Activated CD4-positive, alpha-beta T cell treated with anti-CD3 and anti-CD28 coated beads, Interleukin-2, amount 10 ng/mL, durations not matched to agents 7 days and 5 days (primary cell): ENCODE measurements at regions not wholly inside any gene's neighbourhood (a gene's known extent, or its start where the extent isn't known, plus 50 kb on each side); places are given as distances from the start of the nearest gene placed in this dataset.

Experiments
- CTCF ChIA-PET: fragments of 350-600 bp; sonication (Branson Sonifier 250); formaldehyde crosslinking; loops from one replicate; lab custom pipeline; 2021; ENCODE audit warnings: antibody characterized with exemption; lab: Charles Lee
- POLR2A ChIA-PET: fragments of 350-600 bp; sonication (Branson Sonifier 250); formaldehyde crosslinking; loops from one replicate; lab custom pipeline; 2021; ENCODE audit warnings: antibody characterized with exemption; lab: Charles Lee
- DNase-seq: peaks from one replicate; pipeline ENCODE4 v3.0.0-alpha.2; 2020
- H3K27ac Mint-ChIP-seq: one replicate; pipeline ENCODE4 v1.8.0; 2021; ENCODE audit warnings: mild to moderate bottlenecking, moderate library complexity, mixed read lengths
- H3K27me3 Mint-ChIP-seq: one replicate; pipeline ENCODE4 v1.8.0; 2021; ENCODE audit warnings: mixed read lengths
- H3K36me3 Mint-ChIP-seq: one replicate; pipeline ENCODE4 v1.8.0; 2021; ENCODE audit warnings: low read depth, mixed read lengths
- H3K4me1 Mint-ChIP-seq: one replicate; pipeline ENCODE4 v1.8.0; 2021; ENCODE audit warnings: mixed read lengths
- H3K4me3 Mint-ChIP-seq: one replicate; pipeline ENCODE4 v1.8.0; 2021; ENCODE audit warnings: mild to moderate bottlenecking, moderate library complexity, mixed read lengths
- H3K9me3 Mint-ChIP-seq: one replicate; pipeline ENCODE4 v1.8.0; 2021; ENCODE audit warnings: mixed read lengths

DNA sequence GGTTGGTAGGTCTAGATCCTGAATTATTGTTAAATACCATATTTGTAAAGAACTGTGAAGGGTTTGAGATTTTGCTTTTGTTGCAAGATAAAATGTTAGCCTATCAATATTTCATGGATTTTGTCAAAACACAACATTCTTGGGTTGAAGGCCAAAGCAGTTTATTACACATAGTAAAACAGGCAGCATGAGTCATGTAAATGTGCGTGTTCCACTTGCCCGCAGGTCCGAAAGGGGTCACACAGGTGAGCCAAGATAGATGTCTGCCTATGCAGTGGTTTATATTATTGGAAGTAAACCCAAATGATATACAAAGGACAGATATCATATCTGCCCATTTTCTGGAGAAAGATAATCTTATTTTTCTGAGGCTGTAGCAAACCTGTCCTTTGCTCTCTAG, 1654.4 kb upstream of the SPRY2 start:
- H3K9me3 Mint-ChIP-seq, result no peaks in the 10 kb centered on the region
- H3K27me3 Mint-ChIP-seq, result no peaks in the 10 kb centered on the region
- ChIA-PET POLR2A (no interaction called here), CTCF (no interaction called here)
- DNase-seq, result no peak
- H3K36me3 Mint-ChIP-seq, result no peaks in the 10 kb centered on the region
- no peak overlapping the region for H3K27ac Mint-ChIP-seq
- no peaks in the 10 kb centered on the region for H3K4me1 Mint-ChIP-seq
- H3K4me3 Mint-ChIP-seq, result no peak overlapping the region

DNA sequence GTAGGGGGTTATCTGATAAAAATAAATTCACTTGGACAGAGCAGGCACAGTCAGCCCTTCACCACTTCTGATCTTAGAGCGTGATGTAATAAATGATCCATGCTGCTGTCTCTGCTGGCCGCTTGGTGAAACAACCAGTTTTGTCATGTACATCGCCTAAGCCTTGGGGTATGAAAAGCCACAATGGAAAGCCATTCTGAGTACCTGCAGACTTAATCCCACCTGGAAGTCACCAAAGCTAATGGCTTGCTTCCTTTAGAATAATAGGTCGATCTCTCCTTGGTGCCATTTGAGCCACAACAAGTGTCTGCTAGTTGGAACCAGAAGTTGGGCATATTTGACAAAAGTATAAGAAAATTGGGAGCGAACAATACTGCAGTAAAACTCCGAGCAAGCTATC, 1649.7 kb upstream of the SPRY2 start:
- Mint-ChIP-seq H3K4me1 (no peaks in the 10 kb centered on the region), H3K4me3 (no peak overlapping the region), H3K27ac (no peak overlapping the region), H3K36me3 (no peaks in the 10 kb centered on the region), H3K27me3 (no peaks in the 10 kb centered on the region), H3K9me3 (peaks cover 6% of the 10 kb centered on the region)
- POLR2A ChIA-PET, result no interaction called here
- DNase-seq, result no peak
- CTCF ChIA-PET, result no interaction called here

DNA sequence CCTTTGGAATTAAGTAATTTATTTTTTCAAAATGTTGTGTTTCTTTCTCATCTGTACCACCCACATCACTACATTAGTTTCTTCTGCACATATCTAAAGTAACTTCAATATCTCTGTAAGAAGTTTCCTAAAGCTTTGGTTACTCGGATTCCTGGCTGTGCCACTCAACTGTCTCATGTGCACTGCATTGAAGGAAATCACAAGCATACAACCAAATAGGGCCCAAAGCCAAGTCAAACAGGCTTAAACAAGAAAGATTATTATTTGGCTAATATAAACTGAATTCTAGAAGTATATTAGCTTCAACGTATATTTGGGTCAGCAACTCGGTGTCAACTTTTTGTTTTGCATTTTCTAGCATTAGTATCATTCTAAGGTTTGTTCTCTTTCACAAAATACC, 1647.6 kb upstream of the SPRY2 start:
- Mint-ChIP-seq H3K36me3 (no peaks in the 10 kb centered on the region), H3K4me3 (no peak overlapping the region), H3K4me1 (no peaks in the 10 kb centered on the region), H3K27ac (no peak overlapping the region), H3K27me3 (no peaks in the 10 kb centered on the region), H3K9me3 (peaks cover 6% of the 10 kb centered on the region)
- ChIA-PET CTCF (no interaction called here), POLR2A (no interaction called here)
- DNase-seq, result no peak

DNA sequence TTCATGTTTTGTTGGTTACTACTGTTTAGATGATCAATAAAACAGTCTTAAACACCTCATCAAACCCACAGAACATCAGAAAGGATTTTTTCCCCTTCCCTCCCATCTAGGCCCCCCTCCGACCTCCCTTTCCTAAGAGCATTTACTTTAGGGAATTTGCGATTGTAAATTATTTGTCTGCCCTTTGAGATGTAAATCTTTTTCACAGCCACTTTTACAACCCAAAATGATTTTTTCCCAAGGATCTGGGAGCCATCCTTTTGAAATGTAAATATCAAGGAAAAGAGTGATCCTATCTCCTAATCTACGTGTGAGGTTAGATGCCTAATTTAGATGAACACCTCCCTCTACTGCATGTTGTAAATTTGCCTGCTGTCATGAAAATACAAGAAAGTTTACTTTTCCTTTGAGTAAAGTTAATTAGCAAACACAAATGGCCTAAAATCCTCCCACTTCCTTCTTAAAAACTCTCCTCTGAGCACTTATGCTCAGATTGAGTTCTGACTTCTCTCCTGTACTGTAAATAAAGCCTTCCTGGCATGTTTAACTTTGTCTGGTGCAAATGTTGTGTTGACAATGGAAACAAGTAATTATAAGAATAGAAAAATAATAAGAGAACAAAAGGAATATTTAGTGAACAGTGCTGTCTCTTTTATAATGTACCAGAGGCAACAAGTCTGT, 1646.9 kb upstream of the SPRY2 start:
- CTCF ChIA-PET, result no interaction called here
- no peak for DNase-seq
- no peak overlapping the region for H3K27ac Mint-ChIP-seq

DNA sequence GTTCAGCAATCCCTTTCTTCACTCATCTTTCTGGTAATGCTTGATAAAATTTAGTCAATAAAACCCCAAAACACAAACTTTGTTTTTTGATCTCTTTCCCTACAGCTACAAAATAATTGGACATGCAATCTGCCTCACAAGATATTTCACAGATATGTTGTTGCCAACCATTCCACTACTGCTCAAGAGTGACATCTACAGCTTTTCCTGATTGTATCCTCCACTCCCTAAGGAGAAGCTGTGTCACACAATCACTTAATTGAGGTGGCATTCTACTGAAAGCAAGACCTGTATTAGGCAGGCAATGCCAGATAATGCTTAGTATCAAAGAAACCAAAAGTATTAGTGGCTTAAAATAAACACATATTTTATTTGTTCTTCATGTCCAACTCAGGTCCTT, 1646.2 kb upstream of the SPRY2 start:
- DNase-seq, result no peak
- Mint-ChIP-seq H3K4me1 (no peaks in the 10 kb centered on the region), H3K27ac (no peak overlapping the region), H3K27me3 (no peaks in the 10 kb centered on the region), H3K4me3 (no peak overlapping the region), H3K9me3 (peaks cover 9% of the 10 kb centered on the region), H3K36me3 (no peaks in the 10 kb centered on the region)
- ChIA-PET CTCF (no interaction called here), POLR2A (no interaction called here)

More for the DNA sequence above, 1646.9 kb upstream of the SPRY2 start:
- Mint-ChIP-seq H3K9me3 (peaks cover 8% of the 10 kb centered on the region), H3K4me1 (no peaks in the 10 kb centered on the region), H3K27me3 (no peaks in the 10 kb centered on the region), H3K36me3 (no peaks in the 10 kb centered on the region), H3K4me3 (no peak overlapping the region)
- POLR2A ChIA-PET, result no interaction called here

DNA sequence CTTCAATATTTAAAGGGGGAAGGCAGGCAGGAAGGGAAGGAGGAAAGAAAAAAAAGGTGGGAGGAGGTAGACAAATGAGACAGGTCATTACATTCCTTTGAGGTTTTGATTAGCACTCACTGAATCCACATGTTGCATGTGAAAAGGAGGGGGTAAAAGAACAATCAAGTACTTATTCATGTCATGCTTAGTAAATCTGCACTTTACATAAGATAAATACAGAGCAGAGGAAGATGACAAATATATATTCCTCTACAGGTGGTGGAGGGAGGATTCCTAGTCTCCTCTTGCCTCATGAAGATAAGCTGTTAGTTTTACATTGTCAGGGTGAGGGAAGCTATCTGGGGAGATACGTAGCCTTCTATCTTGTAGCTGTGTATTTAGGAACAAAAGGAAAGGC, 1645.4 kb upstream of the SPRY2 start:
- Mint-ChIP-seq H3K27ac (no peak overlapping the region), H3K4me3 (no peak overlapping the region), H3K4me1 (no peaks in the 10 kb centered on the region), H3K9me3 (peaks cover 9% of the 10 kb centered on the region), H3K36me3 (no peaks in the 10 kb centered on the region), H3K27me3 (no peaks in the 10 kb centered on the region)
- DNase-seq, result no peak
- CTCF ChIA-PET, result no interaction called here
- POLR2A ChIA-PET, result no interaction called here

DNA sequence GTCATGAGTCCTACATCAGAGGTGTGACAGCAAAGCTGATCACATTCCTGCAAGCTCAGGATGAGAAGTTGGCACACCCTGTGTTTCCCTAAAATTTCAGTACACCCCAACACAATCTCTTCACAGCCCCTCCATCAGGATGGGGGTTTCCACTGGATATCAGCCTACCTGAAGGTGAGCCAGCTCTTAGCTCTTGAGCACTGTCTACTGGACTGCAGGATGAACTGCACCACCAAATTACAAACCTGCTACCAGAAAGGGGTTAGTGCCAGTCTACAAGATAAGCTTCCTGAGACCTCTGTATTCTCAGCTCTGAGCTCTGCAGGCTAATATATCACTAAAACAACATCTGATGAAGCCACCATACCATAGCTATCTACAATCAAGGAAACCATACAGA, 1616.2 kb upstream of the SPRY2 start:
- no peaks in the 10 kb centered on the region for H3K4me1 Mint-ChIP-seq

DNA sequence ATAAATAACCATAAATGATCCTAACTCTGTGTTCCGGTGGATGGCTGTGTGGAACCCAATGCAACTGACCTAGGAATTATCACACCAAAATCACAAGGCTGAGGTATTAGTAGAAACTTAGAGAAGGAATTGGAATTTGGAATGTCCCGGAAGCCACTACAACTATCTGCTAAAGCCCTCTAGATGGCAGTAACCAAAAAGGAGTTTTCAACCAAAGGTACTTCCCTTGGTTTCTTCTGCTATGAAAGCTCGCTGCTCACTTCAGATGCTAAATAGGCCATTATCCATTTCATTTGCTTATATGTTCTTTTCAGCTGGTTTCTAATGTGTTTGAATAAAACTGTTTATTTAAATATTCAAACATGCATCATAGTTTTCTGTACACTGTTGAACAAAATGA, 1589.1 kb upstream of the SPRY2 start:
- Mint-ChIP-seq H3K36me3 (no peaks in the 10 kb centered on the region), H3K27me3 (no peaks in the 10 kb centered on the region), H3K4me3 (no peak overlapping the region), H3K4me1 (no peaks in the 10 kb centered on the region), H3K27ac (no peak overlapping the region), H3K9me3 (peaks cover 5% of the 10 kb centered on the region)
- CTCF ChIA-PET, result no interaction called here
- POLR2A ChIA-PET, result no interaction called here
- DNase-seq, result no peak

More for the DNA sequence above, 1616.2 kb upstream of the SPRY2 start:
- peaks cover 10% of the 10 kb centered on the region for H3K9me3 Mint-ChIP-seq
- CTCF ChIA-PET, result no interaction called here
- no peak overlapping the region for H3K27ac Mint-ChIP-seq
- no peak overlapping the region for H3K4me3 Mint-ChIP-seq
- no peaks in the 10 kb centered on the region for H3K27me3 Mint-ChIP-seq
- no peak for DNase-seq
- H3K36me3 Mint-ChIP-seq, result no peaks in the 10 kb centered on the region
- POLR2A ChIA-PET, result no interaction called here

DNA sequence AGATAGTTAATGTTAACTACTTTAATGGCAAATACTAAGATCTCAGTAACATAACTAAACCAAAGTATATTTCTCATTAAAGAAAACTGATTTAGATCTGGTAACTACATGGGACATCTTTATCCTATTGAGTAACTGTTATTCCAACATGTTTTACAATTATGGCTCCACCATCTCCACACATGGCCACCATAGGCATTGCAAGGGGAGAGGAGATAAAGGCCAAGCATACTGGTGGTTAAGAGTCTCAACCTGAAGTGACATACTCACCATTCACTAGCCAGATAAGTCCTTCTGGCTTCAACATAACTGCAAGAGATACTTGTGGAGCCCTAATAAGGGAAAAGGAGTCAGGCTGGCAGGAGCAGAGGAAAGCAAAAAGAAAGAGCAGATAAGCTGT, 1586.4 kb upstream of the SPRY2 start:
- POLR2A ChIA-PET, result no interaction called here
- Mint-ChIP-seq H3K27ac (no peak overlapping the region), H3K27me3 (no peaks in the 10 kb centered on the region), H3K9me3 (no peaks in the 10 kb centered on the region), H3K36me3 (no peaks in the 10 kb centered on the region), H3K4me1 (no peaks in the 10 kb centered on the region), H3K4me3 (no peak overlapping the region)
- no peak for DNase-seq
- CTCF ChIA-PET, result no interaction called here

DNA sequence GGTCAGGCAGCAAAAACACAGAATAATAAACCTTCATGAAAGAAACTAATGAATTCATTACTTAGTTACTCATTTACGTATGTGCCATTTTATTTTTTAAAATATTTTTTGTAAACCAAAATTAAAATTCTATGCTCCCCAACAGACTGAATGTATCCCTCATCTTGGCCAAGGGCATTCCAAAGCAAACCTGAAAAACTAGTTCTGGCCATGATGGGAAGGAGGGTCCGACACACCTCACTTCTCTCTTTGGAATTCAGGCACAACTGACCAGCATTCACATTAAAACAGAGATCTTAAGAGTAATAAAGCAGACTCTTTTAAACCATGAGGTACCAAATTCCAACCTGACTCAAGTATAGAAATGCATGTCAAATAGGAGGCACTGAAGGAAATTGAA, 1576.9 kb upstream of the SPRY2 start:
- Mint-ChIP-seq H3K27me3 (no peaks in the 10 kb centered on the region), H3K9me3 (peaks cover 7% of the 10 kb centered on the region), H3K4me1 (no peaks in the 10 kb centered on the region), H3K27ac (no peak overlapping the region), H3K4me3 (no peak overlapping the region), H3K36me3 (no peaks in the 10 kb centered on the region)
- no peak for DNase-seq
- ChIA-PET POLR2A (no interaction called here), CTCF (no interaction called here)

DNA sequence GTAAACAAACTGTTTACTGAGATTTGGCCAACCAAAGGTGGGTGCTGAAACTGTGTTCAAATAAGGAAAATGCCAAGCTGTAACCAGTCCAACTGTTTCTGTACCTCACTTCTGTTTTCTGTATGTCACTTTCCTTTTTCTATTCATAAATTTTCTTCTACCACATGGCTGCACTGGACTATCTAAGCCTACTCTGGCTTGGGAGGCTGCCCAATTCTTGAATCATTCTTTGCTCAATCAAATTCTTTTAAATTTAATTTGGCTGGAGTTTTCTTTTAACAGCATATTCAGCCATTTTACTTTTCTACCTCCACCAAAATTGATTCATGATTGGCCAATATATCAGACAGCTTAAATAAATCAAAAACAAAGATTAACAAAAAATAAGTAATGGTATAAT, 1575.5 kb upstream of the SPRY2 start:
- no peaks in the 10 kb centered on the region for H3K27me3 Mint-ChIP-seq
- CTCF ChIA-PET, result no interaction called here

DNA sequence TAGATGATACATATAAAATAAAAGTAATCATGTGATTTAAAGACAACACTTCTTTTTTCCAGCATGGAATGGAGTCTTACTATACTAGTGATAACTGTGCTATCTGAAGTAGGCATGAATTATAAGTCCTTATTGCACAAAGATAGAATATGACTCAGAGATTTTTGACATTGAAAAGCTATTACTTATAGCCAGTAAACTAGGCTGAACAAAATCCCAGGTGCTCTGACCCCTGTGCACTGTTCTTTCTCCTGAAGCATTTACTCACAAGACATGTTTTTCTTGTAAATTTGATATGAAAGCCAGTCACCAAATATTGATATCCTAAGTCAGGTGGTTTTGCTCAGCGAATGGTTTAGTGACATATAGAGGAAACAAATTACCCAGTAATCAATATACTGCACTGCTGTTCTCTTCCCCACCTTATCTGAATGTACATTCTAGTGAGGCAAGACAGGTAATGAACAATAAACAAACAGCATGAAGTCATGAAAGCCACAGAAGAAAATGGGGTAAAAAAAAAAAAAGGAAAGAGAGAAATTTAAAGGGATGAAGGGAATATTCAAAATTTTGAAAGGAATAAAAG, 1567.0 kb upstream of the SPRY2 start:
- POLR2A ChIA-PET, result no interaction called here
- CTCF ChIA-PET, result no interaction called here
- H3K4me3 Mint-ChIP-seq, result no peak overlapping the region
- H3K36me3 Mint-ChIP-seq, result no peaks in the 10 kb centered on the region
- H3K27me3 Mint-ChIP-seq, result no peaks in the 10 kb centered on the region
- peaks cover 6% of the 10 kb centered on the region for H3K9me3 Mint-ChIP-seq
- no peaks in the 10 kb centered on the region for H3K4me1 Mint-ChIP-seq
- DNase-seq, result no peak
- no peak overlapping the region for H3K27ac Mint-ChIP-seq

More for the DNA sequence above, 1575.5 kb upstream of the SPRY2 start:
- Mint-ChIP-seq H3K9me3 (peaks cover 6% of the 10 kb centered on the region), H3K27ac (no peak overlapping the region), H3K4me1 (no peaks in the 10 kb centered on the region), H3K36me3 (no peaks in the 10 kb centered on the region), H3K4me3 (no peak overlapping the region)
- POLR2A ChIA-PET, result no interaction called here
- no peak for DNase-seq

DNA sequence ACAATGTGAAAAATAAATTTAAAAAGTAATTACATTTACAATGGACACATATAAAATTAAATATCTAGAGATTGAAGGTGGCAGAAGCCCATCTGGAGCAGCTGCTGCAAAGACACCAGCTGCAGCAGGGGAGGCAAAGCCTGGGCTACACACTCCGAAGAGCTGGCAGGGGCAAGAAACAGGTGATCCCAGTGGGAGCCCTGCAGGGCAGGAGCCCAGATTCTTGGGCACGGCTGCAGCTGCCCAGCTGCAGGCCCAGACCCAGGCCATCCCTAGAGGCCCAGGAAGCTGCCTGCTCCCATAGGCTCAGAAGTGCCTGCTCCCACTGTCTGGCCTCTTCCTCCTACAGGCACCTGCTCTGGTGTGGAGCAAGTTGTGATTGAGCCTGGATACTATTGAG, 1547.9 kb upstream of the SPRY2 start:
- ChIA-PET CTCF (no interaction called here), POLR2A (no interaction called here)
- Mint-ChIP-seq H3K27ac (no peak overlapping the region), H3K4me3 (no peak overlapping the region), H3K4me1 (no peaks in the 10 kb centered on the region), H3K9me3 (peaks cover 15% of the 10 kb centered on the region), H3K27me3 (no peaks in the 10 kb centered on the region), H3K36me3 (no peaks in the 10 kb centered on the region)
- no peak for DNase-seq
